ENCODE measurements at regions not wholly inside any gene's neighbourhood (a gene's known extent, or its start where the extent isn't known, plus 50 kb on each side); places are given as distances from the start of the nearest gene placed in this dataset.

DNA sequence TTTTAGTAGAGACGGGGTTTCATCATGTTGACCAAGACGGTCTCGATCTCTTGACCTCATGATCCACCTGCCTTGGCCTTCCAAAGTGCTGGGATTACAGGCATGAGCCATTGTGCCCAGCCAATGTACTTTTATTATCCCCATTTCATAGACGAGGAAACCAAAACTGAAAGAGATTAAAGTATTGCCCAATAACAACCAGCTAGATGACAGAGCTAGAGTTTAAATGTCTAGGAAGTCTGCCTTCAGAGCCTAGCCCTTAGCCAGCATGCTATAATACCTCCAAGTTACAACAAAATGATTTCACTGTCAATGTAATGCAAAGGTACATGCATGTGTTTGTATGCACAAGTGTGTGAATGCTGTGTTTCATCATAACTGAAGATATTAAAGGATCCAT, 389.4 kb upstream of the RBMS3 start:
- no peaks in the 10 kb centered on the region for H3K27me3 ChIP-seq (ENCODE audit: control insufficient read depth in 2 of 2, insufficient read depth in 2 of 2, low read length in 2 of 2)
- H3K27ac Mint-ChIP-seq: no peak overlapping the region
- no peak overlapping the region for H3K27ac ChIP-seq (ENCODE audit: low read depth in 1 of 2, low read length in 2 of 2)
- 100% methylated on average over 3 of the region's 4 CpGs for WGBS (ENCODE audit: insufficient coverage)
- no peaks in the 10 kb centered on the region for H3K36me3 ChIP-seq (replicated peaks in 1 of 2; ENCODE audit: control insufficient read depth in 1 of 2, insufficient read depth in 2 of 2, low read length in 2 of 2)
- H3K9ac ChIP-seq (ENCODE audit: insufficient read depth, low read length, poor library complexity, severe bottlenecking): no peak overlapping the region
- H3K36me3 Mint-ChIP-seq: no peaks in the 10 kb centered on the region
- H4K20me1 ChIP-seq (ENCODE audit: insufficient read depth, low read length): no peaks in the 10 kb centered on the region
- H3K4me1 ChIP-seq (ENCODE audit: control insufficient read depth in 1 of 2, insufficient read depth in 2 of 2, low read length in 2 of 2): no peaks in the 10 kb centered on the region
- H3K4me2 ChIP-seq (replicated peaks; ENCODE audit: extremely low read depth, low read length, poor library complexity, severe bottlenecking): no peak overlapping the region
- intact Hi-C loops (cut with micrococcal nuclease): no loop called here
- TF ChIP-seq, protein P1, sequence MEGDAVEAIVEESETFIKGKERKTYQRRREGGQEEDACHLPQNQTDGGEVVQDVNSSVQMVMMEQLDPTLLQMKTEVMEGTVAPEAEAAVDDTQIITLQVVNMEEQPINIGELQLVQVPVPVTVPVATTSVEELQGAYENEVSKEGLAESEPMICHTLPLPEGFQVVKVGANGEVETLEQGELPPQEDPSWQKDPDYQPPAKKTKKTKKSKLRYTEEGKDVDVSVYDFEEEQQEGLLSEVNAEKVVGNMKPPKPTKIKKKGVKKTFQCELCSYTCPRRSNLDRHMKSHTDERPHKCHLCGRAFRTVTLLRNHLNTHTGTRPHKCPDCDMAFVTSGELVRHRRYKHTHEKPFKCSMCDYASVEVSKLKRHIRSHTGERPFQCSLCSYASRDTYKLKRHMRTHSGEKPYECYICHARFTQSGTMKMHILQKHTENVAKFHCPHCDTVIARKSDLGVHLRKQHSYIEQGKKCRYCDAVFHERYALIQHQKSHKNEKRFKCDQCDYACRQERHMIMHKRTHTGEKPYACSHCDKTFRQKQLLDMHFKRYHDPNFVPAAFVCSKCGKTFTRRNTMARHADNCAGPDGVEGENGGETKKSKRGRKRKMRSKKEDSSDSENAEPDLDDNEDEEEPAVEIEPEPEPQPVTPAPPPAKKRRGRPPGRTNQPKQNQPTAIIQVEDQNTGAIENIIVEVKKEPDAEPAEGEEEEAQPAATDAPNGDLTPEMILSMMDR (IDR thresholded peaks at IDR 0.05): no peak
- H3K27me3 Mint-ChIP-seq (ENCODE audit: low read depth in 3 of 3): peaks cover 0 to 2% (median 1%) of the 10 kb centered on the region in 3 donors
- no peaks in the 10 kb centered on the region for H3K79me2 ChIP-seq (ENCODE audit: insufficient read depth, low read length)
- no peak overlapping the region for H2AFZ ChIP-seq (ENCODE audit: insufficient read depth, low read depth, low read length, poor library complexity, severe bottlenecking)
- no peaks in the 10 kb centered on the region for H3K9me3 ChIP-seq (replicated peaks in 1 of 2; ENCODE audit: control insufficient read depth in 1 of 2, insufficient read depth in 1 of 2, low read length in 2 of 2)
- H3K4me3 ChIP-seq (replicated peaks in 1 of 3; ENCODE audit: low read depth in 2 of 3, low read length in 3 of 3): no peak overlapping the region
- no peak for DNase-seq
- H3K9me3 Mint-ChIP-seq: peaks cover 2 to 8% (median 5%) of the 10 kb centered on the region in 7 donors
- H3K4me3 Mint-ChIP-seq: no peak overlapping the region
- H3K4me1 Mint-ChIP-seq: no peaks in the 10 kb centered on the region

DNA sequence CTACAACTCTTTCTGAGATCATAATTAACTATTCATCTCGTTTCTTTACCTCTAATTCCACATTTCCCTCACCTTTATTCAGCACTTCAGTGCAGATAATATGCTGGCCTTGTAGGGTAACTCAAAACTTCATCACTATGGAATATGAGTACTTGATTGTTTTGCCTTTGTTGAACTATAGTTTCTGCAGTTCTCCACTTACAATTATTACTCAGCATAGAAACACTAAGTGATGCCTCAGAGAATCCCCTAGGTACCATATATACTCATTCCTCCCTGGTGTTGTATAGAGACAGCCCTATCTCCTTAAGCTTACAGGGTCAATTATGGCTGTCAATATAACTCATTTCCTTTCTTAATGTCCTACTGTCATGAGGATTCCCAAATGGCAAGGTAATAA, 380.6 kb upstream of the RBMS3 start:
- DNase-seq: no peak

More for the DNA sequence above, 380.6 kb upstream of the RBMS3 start:
- H3K4me1 ChIP-seq (ENCODE audit: control insufficient read depth in 1 of 2, insufficient read depth in 2 of 2, low read length in 2 of 2): no peaks in the 10 kb centered on the region
- Mint-ChIP-seq H3K27ac (no peak overlapping the region), H3K9me3 (peaks cover 0 to 12% (median 8%) of the 10 kb centered on the region in 7 donors), H3K4me1 (no peaks in the 10 kb centered on the region), H3K36me3 (no peaks in the 10 kb centered on the region), H3K4me3 (no peak overlapping the region), H3K27me3 (ENCODE audit: low read depth in 3 of 3) (peaks cover 0 to 3% (median 0%) of the 10 kb centered on the region in 3 donors)
- WGBS (ENCODE audit: insufficient coverage): no CpG with 5 or more reads among the region's 1 CpG
- H3K4me2 ChIP-seq (replicated peaks; ENCODE audit: extremely low read depth, low read length, poor library complexity, severe bottlenecking): no peak overlapping the region
- TF ChIP-seq, protein P1 (IDR thresholded peaks at IDR 0.05): no peak
- H3K9me3 ChIP-seq (replicated peaks in 1 of 2; ENCODE audit: control insufficient read depth in 1 of 2, insufficient read depth in 1 of 2, low read length in 2 of 2): peaks cover 6 to 12% of the 10 kb centered on the region in 2 donors
- H3K27me3 ChIP-seq (ENCODE audit: control insufficient read depth in 2 of 2, insufficient read depth in 2 of 2, low read length in 2 of 2): no peaks in the 10 kb centered on the region
- H3K79me2 ChIP-seq (ENCODE audit: insufficient read depth, low read length): no peaks in the 10 kb centered on the region
- no peak overlapping the region for H3K9ac ChIP-seq (ENCODE audit: insufficient read depth, low read length, poor library complexity, severe bottlenecking)
- H3K4me3 ChIP-seq (replicated peaks in 1 of 3; ENCODE audit: low read depth in 2 of 3, low read length in 3 of 3): no peak overlapping the region
- no peaks in the 10 kb centered on the region for H3K36me3 ChIP-seq (replicated peaks in 1 of 2; ENCODE audit: control insufficient read depth in 1 of 2, insufficient read depth in 2 of 2, low read length in 2 of 2)
- intact Hi-C loops (cut with micrococcal nuclease): no loop called here
- no peaks in the 10 kb centered on the region for H4K20me1 ChIP-seq (ENCODE audit: insufficient read depth, low read length)
- H2AFZ ChIP-seq (ENCODE audit: insufficient read depth, low read depth, low read length, poor library complexity, severe bottlenecking): no peak overlapping the region
- no peak overlapping the region for H3K27ac ChIP-seq (ENCODE audit: low read depth in 1 of 2, low read length in 2 of 2)

Measured in CD14-positive monocyte (primary cell).